Hematopoietic multipotent progenitor cell (in vitro differentiated cells): ENCODE measurements at regions not wholly inside any gene's neighbourhood (a gene's known extent, or its start where the extent isn't known, plus 50 kb on each side); places are given as distances from the start of the nearest gene placed in this dataset.

Experiments used
- DNase-seq, 3 donors: peaks; one replicate each; pipeline ENCODE4 v3.0.0-alpha.2; 2011 to 2015; ENCODE audit warnings: low read depth in 2 of 3, low spot score in 2 of 3

DNA sequence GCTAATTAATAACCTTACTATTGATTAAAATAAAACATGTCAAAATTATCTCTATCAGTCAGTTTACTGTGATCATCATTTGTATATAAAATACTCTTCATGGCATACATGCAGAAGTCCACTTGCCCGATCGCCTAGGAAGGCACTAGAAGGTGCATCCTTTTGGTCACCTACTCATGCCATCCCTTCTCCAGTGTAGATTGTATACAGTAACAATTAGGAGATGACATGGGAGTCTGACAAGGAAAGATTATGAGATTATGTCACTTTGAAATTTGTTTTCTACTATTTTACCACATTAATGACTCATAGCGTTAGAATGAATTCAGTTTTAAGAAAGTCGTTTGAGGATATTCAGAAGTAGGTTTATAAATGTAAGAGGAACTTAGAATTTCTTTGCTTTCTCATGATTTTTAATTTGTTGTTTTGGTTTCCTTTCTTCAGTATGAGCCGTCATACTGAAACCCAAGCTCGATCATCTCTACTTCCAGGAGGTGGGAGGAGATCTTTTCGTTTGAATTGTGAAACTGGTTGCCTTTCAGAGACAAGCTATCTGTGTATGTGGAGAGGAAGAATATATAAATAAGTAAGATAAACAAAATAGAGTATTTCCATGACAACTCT lies 51.1 kb upstream of the UNC5C start:
- peak in 2 of 3 donors; percentile 49 to 73 for DNase-seq
